HG03060 (cell line): ENCODE measurements at regions not wholly inside any gene's neighbourhood (a gene's known extent, or its start where the extent isn't known, plus 50 kb on each side); places are given as distances from the start of the nearest gene placed in this dataset.

ENCODE experiments used
- ATAC-seq: cut with Tn5 transposase; IDR thresholded peaks from one replicate; pipeline ENCODE4 v1.9.1; 2021; ENCODE audit warnings: low read depth, moderate number of reproducible peaks; ENCODE audit not compliant: unreplicated experiment

- ATAC-seq = no peak
Measured at GRCh38 chr7:67535241-67535989, 538.8 kb downstream of the TYW1 start.

- ATAC-seq = no peak
Measured at GRCh38 chr7:67542916-67543315, 546.3 kb downstream of the TYW1 start.

DNA sequence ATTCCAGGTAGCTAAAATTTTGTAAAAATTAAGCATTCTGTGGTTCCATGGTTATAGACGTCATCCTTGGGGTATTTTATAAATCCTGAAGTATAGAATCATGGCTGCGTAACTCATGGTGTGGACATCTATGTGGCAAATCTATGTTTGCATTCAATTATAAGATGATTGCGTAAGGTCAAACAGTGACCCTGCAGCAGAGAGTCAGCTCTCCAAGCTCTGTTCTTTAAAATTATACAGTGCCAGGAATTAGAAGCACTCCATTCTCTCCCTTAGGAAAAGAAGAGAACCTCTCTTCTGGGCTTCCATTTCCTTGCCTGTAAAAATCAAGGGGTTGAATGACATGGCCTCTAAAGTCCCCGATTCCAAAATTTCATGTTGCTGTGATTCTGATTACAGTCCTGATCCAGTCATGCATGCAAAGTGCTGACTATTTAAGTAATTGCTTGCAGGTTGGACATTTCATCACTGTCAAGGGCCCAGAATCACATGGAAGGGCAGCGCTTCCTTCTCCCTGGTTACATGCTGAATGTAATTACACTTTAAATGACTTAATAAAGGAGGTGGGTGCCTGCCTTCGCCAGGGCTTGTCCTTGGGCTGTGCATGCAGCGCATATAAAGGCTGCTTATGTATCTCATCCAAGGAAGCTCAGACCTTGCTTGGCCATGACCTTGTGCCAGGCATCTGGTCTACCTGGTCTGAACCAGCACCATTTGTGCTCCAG is 550.7 kb downstream of the TYW1 start:
- no peak for ATAC-seq

GRCh38 chr7:67549126-67549525 is 552.5 kb downstream of the TYW1 start:
- no peak for ATAC-seq

DNA sequence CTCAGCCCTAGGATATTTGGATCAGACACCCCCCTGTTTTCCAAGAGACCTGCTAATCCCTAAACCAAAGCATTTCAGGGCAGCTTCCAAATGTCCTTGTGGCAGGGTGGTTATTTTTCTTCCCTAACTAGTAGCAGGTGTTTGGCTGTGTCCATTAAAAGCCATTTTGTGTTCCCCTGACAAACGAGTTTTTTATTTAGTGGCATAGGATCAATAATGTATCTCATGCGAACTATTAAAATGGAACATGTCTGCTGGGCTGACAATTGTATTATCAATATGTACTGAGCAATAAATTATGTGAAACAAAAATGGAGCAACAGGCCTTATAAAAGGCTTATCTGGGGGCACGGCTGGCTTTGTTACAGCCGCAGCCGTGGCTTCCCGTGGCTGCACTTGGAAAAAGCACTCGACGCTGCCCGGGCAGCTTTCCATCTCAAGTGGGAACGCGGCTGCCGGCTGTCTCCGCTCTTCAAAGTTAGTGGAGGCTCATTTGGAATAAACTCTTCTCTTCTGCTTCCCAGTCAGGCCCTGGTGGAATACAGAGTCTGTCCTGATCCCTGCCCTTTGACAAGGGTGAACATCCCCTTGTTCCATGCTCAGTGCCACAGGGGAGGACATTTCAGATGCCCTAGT is 554.3 kb downstream of the TYW1 start:
- ATAC-seq = no peak

- no peak for ATAC-seq
Measured at GRCh38 chr7:67552738-67553137, 556.1 kb downstream of the TYW1 start.

GRCh38 chr7:67553378-67553777 is 556.7 kb downstream of the TYW1 start:
- ATAC-seq = no peak

DNA sequence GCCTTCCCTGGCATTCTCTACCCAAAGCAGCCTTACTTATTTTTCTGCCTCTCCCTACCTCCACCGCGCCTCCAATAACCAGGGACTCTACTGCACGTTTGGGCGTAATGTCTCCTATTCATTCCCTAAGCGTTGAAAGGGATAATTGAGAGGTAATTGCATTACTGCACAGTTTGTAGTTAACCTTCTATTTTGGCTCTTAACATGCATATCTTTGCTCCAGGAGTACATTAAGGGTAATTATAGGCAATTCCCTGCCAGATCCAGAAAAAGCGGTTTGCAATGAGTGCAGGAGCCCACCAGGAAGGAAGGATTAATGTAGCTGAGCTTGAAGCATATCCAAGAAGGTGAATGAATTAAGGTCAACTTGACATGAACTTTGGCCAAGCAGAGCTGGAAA is 558.4 kb downstream of the TYW1 start:
- ATAC-seq = no peak

DNA sequence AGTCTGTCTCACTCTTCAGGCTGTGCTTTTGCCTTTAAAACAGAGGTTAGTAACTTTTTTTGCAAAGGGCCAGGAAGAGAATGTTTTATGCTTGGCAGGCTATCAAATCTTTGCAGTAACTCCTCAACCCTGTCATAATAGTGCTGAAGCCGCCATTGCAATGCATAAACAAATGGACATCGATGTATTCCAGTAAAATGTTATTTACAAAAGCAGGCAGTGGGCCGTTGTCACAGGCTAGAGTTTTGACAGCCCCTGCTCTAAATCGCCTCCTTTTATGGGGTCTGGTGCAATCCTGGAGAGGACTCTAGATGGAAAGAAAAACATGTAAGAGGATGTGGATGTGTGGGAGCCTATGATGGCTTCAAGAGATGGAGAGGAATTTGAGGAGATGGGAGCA is 568.3 kb downstream of the TYW1 start:
- no peak for ATAC-seq

GRCh38 chr7:67566101-67566500 is 569.5 kb downstream of the TYW1 start:
- ATAC-seq = no peak

DNA sequence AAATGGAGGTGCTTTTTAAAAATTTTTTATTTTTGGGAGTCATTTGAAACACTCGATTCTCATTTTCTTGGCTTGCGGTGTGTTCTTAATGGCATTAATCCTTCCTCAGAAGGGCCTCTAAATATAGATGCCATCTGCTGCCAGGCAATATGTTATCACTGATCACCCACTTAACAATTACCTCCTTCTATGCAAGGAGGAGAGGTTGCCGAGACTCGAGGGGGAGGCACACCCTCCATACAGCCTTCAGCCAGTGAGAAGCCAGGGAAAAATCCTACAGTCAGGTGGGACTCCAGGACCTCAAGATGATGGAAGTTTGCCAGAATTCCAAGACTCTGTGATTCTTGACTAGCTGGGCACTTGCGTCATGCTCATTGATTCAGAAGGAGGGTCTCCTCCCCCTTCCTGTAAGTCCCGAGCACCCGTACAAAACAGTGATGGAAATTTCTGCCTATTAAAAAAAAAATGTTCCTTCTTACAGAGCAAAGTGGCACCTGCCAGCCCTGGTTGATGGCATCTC is 574.5 kb downstream of the TYW1 start:
- ATAC-seq = no peak

DNA sequence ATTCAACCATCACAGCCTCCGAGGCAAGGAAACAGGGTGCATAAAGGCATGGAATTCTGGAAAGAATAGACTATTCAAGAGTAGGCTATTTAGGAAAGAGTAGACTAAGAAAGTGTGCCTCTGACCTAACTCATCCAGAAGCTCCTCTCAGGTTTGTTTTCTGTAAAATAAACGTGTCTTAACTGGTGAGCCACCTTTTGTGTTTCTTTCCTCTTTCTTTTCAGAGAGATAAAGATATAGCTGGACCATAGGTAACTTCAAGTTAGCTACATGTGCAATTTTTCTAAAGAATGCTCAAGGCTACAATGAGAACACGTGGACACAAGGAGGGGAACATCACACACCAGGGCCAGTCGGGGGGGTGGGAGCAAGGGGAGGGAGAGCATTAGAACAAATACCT is 577.0 kb downstream of the TYW1 start:
- no peak for ATAC-seq

- ATAC-seq = no peak
Measured at GRCh38 chr7:67588631-67589030, 592.0 kb downstream of the TYW1 start.

GRCh38 chr7:67589183-67589582 is 592.5 kb downstream of the TYW1 start:
- no peak for ATAC-seq

- ATAC-seq = no peak
Measured at GRCh38 chr7:67590649-67591048, 594.0 kb downstream of the TYW1 start.

- ATAC-seq = no peak
Measured at GRCh38 chr7:67593794-67594193, 597.2 kb downstream of the TYW1 start.

- ATAC-seq = no peak
Measured at GRCh38 chr7:67595431-67596180, 599.0 kb downstream of the TYW1 start.

- no peak for ATAC-seq
Measured at GRCh38 chr7:67597161-67597560, 600.5 kb downstream of the TYW1 start.

GRCh38 chr7:67598469-67598868 is 601.8 kb downstream of the TYW1 start:
- ATAC-seq = no peak

DNA sequence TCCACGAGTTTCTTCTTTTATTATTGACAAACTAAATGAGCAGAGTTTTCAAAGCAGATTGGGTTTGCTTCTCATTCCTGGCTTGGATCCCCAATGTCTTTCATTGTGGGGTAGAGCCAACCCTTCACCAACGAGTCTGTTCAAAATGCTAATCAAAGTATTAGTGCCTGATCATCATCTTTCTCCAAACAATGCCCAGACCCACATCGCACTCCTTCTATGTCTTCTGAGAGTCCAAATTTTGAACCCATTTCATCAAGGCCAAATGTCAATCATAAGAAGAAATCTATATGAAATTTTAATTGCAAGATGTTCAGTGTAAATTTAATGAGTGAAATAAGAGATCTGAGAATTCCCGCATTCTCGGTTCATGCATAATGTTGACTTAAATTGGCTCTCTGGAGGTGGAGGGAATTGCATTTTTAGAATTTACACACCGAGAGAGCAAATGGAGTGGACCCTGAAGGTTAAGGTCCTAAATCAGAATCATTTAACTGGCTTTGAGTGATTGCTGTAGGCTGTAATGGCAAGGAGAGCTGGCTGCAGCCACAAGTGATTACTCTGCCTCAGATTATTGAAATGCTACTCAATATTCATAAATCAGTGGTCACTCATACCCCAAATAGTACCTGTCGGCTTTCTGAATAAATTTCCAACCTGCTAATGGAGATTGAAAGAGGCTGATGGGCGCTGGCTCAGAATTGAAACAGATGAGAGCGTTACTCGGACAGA is 602.9 kb downstream of the TYW1 start:
- ATAC-seq = no peak
